ENCODE measurements at regions not wholly inside any gene's neighbourhood (a gene's known extent, or its start where the extent isn't known, plus 50 kb on each side); places are given as distances from the start of the nearest gene placed in this dataset.

DNA sequence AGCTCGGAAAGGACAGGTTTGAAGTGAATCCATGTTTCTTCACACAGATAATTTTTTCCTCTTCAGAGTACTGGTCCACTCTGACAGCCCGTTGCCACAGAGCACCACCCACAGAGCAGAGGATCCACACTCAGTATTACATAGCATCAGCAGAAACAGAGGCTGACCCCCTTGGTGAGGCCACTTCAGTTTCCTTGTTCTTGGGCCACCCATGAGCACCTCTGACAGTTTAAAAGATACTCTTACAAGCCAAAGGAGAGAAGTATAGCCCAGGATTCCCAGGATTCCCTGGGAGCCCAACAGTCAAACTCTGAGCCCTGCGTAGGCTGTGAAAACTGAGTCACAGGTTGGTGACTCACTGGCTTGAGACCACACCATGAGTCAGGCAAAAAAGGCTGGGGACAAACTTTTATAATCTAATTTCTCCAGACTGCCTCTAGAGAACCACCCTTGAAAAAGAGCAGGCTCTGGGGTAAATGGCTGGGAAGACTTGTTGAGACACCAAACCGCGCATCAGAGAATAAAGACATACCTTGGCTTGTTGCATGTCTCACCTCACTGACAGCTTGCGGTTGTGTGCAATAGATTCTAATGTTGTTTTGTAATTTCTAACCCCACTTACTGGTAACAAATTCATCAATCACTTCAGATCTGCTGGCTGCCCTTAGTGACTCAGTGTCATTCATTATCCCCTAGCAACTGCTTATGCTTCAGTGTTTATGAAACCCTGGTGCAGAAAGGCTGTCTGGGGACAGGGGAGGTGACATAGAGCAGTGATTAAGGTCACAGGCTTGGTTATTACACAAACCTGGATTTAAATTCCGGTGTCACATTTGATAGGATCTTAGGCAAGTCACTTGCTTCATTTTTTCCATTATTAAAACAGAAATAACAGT, 56.9 kb upstream of the PRSS23 start:
- H3K4me3 ChIP-seq (ENCODE audit: low read length), result no peak overlapping the region

GRCh38 chr11:86741839-86742805, 58.2 kb upstream of the PRSS23 start:
- WGBS (ENCODE audit: extremely low coverage, insufficient coverage, low lambda C conversion rate), result no CpG with 5 or more reads among the region's 6 CpGs
- H3K4me2 ChIP-seq (ENCODE audit: low read length), result no peak overlapping the region
- DNase-seq, result no peak

More for the DNA sequence above, 56.9 kb upstream of the PRSS23 start:
- Histone ChIP-seq H4K8ac (ENCODE audit: low read depth, low read length) (no peak overlapping the region), H3K4ac (ENCODE audit: low read depth, low read length) (no peak overlapping the region), H3K56ac (ENCODE audit: low read length) (no peak overlapping the region), H3K18ac (ENCODE audit: low read length) (no peak overlapping the region), H3K27me3 (ENCODE audit: insufficient read depth, low read length, poor library complexity) (no peaks in the 10 kb centered on the region), H4K5ac (ENCODE audit: low read length) (no peak overlapping the region), H3K23ac (ENCODE audit: low read length) (no peak overlapping the region), H3K9ac (ENCODE audit: low read length) (no peak overlapping the region), H2BK15ac (replicated peaks; ENCODE audit: low read depth) (no peak overlapping the region), H3K79me1 (ENCODE audit: low read length) (no peaks in the 10 kb centered on the region), H2AK5ac (ENCODE audit: low read length) (no peak overlapping the region), H2BK5ac (ENCODE audit: low read length) (no peak overlapping the region), H3K4me1 (ENCODE audit: control insufficient read depth, low read depth, low read length) (peaks cover 11% of the 10 kb centered on the region), H3K79me2 (ENCODE audit: control insufficient read depth, insufficient read depth, low read length) (no peaks in the 10 kb centered on the region), H2BK120ac (ENCODE audit: low read depth, low read length) (peak overlapping the region; percentile 19), H3K4me2 (ENCODE audit: low read length) (no peak overlapping the region), H3K27ac (ENCODE audit: low read depth, low read length) (no peak overlapping the region), H3K36me3 (ENCODE audit: control insufficient read depth, insufficient read depth, low read length) (no peaks in the 10 kb centered on the region)
- WGBS (ENCODE audit: extremely low coverage, insufficient coverage, low lambda C conversion rate), result no CpG with 5 or more reads among the region's 7 CpGs
- DNase-seq, result peak; percentile 53

GRCh38 chr11:86741484-86741835, 58.9 kb upstream of the PRSS23 start:
- Histone ChIP-seq H3K4me2 (ENCODE audit: low read length) (no peak overlapping the region), H3K27ac (ENCODE audit: low read depth, low read length) (peak overlapping the region; percentile 96), H3K56ac (ENCODE audit: low read length) (peak overlapping the region; percentile 78), H3K4me3 (ENCODE audit: low read length) (no peak overlapping the region), H3K79me2 (ENCODE audit: control insufficient read depth, insufficient read depth, low read length) (no peaks in the 10 kb centered on the region), H3K36me3 (ENCODE audit: control insufficient read depth, insufficient read depth, low read length) (no peaks in the 10 kb centered on the region), H3K9ac (ENCODE audit: low read length) (no peak overlapping the region), H3K4ac (ENCODE audit: low read depth, low read length) (no peak overlapping the region), H2BK120ac (ENCODE audit: low read depth, low read length) (no peak overlapping the region), H3K79me1 (ENCODE audit: low read length) (no peaks in the 10 kb centered on the region), H3K23ac (ENCODE audit: low read length) (peak overlapping the region; percentile 52), H3K18ac (ENCODE audit: low read length) (peak overlapping the region; percentile 93), H2BK15ac (replicated peaks; ENCODE audit: low read depth) (no peak overlapping the region), H2AK5ac (ENCODE audit: low read length) (peak overlapping the region; percentile 42), H3K27me3 (ENCODE audit: insufficient read depth, low read length, poor library complexity) (no peaks in the 10 kb centered on the region), H4K8ac (ENCODE audit: low read depth, low read length) (no peak overlapping the region), H3K4me1 (ENCODE audit: control insufficient read depth, low read depth, low read length) (peaks cover 11% of the 10 kb centered on the region), H4K5ac (ENCODE audit: low read length) (no peak overlapping the region), H2BK5ac (ENCODE audit: low read length) (peak overlapping the region; percentile 89)
- no peak for DNase-seq

More at GRCh38 chr11:86741839-86742805, 58.2 kb upstream of the PRSS23 start:
- H3K23ac ChIP-seq (ENCODE audit: low read length), result no peak overlapping the region
- no peak overlapping the region for H3K9ac ChIP-seq (ENCODE audit: low read length)
- H3K18ac ChIP-seq (ENCODE audit: low read length), result peak overlapping the region; percentile 24
- no peak overlapping the region for H4K8ac ChIP-seq (ENCODE audit: low read depth, low read length)
- no peaks in the 10 kb centered on the region for H3K79me2 ChIP-seq (ENCODE audit: control insufficient read depth, insufficient read depth, low read length)
- H3K4me3 ChIP-seq (ENCODE audit: low read length), result no peak overlapping the region
- no peak overlapping the region for H3K27ac ChIP-seq (ENCODE audit: low read depth, low read length)
- no peak overlapping the region for H2BK120ac ChIP-seq (ENCODE audit: low read depth, low read length)
- H2BK5ac ChIP-seq (ENCODE audit: low read length), result no peak overlapping the region
- H3K4ac ChIP-seq (ENCODE audit: low read depth, low read length), result no peak overlapping the region
- H3K4me1 ChIP-seq (ENCODE audit: control insufficient read depth, low read depth, low read length), result peaks cover 11% of the 10 kb centered on the region
- no peak overlapping the region for H2BK15ac ChIP-seq (replicated peaks; ENCODE audit: low read depth)
- H3K79me1 ChIP-seq (ENCODE audit: low read length), result no peaks in the 10 kb centered on the region
- H3K36me3 ChIP-seq (ENCODE audit: control insufficient read depth, insufficient read depth, low read length), result no peaks in the 10 kb centered on the region
- no peak overlapping the region for H3K56ac ChIP-seq (ENCODE audit: low read length)
- H2AK5ac ChIP-seq (ENCODE audit: low read length), result no peak overlapping the region
- H3K27me3 ChIP-seq (ENCODE audit: insufficient read depth, low read length, poor library complexity), result no peaks in the 10 kb centered on the region
- no peak overlapping the region for H4K5ac ChIP-seq (ENCODE audit: low read length)

GRCh38 chr11:86740628-86741483, 59.5 kb upstream of the PRSS23 start:
- no CpG with 5 or more reads among the region's 7 CpGs for WGBS (ENCODE audit: extremely low coverage, insufficient coverage, low lambda C conversion rate)
- Histone ChIP-seq H2BK120ac (ENCODE audit: low read depth, low read length) (peak overlapping the region; percentile 93), H3K9ac (ENCODE audit: low read length) (peak overlapping the region; percentile 7), H3K79me1 (ENCODE audit: low read length) (no peaks in the 10 kb centered on the region), H2BK15ac (replicated peaks; ENCODE audit: low read depth) (no peak overlapping the region), H2AK5ac (ENCODE audit: low read length) (peak overlapping the region; percentile 42), H3K23ac (ENCODE audit: low read length) (peak overlapping the region; percentile 52), H3K36me3 (ENCODE audit: control insufficient read depth, insufficient read depth, low read length) (no peaks in the 10 kb centered on the region), H3K56ac (ENCODE audit: low read length) (peak overlapping the region; percentile 78), H3K4me1 (ENCODE audit: control insufficient read depth, low read depth, low read length) (peaks cover 11% of the 10 kb centered on the region), H3K27ac (ENCODE audit: low read depth, low read length) (peak overlapping the region; percentile 96), H4K8ac (ENCODE audit: low read depth, low read length) (no peak overlapping the region), H3K18ac (ENCODE audit: low read length) (peak overlapping the region; percentile 93), H3K79me2 (ENCODE audit: control insufficient read depth, insufficient read depth, low read length) (no peaks in the 10 kb centered on the region), H3K27me3 (ENCODE audit: insufficient read depth, low read length, poor library complexity) (no peaks in the 10 kb centered on the region), H4K5ac (ENCODE audit: low read length) (no peak overlapping the region), H3K4me2 (ENCODE audit: low read length) (no peak overlapping the region), H3K4me3 (ENCODE audit: low read length) (no peak overlapping the region), H3K4ac (ENCODE audit: low read depth, low read length) (peak overlapping the region; percentile 97), H2BK5ac (ENCODE audit: low read length) (peak overlapping the region; percentile 89)
- peak; percentile 98 for DNase-seq

DNA sequence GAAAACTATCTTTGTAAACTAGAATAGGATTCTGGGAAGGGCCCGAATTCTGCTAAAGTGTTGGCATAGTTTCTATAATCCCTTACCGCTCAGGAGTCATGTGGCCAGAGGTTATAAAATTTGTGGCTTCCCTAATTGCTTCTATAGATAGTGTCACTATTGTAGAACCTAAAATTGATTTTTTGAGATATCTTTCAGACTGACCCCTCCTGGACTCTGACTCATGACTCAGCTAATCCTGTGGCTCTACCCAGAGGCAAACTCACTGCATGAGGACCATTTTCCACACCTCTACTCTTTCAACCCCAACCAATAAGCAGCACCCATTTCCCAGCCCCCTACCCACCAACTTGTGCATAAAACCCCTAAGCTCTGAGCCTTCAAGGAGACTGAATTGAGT, 61.8 kb upstream of the PRSS23 start:
- Histone ChIP-seq H3K56ac (ENCODE audit: low read length) (no peak overlapping the region), H3K79me2 (ENCODE audit: control insufficient read depth, insufficient read depth, low read length) (no peaks in the 10 kb centered on the region), H2AK5ac (ENCODE audit: low read length) (no peak overlapping the region), H2BK120ac (ENCODE audit: low read depth, low read length) (no peak overlapping the region), H3K27ac (ENCODE audit: low read depth, low read length) (no peak overlapping the region), H2BK5ac (ENCODE audit: low read length) (no peak overlapping the region), H3K4me2 (ENCODE audit: low read length) (no peak overlapping the region), H3K9ac (ENCODE audit: low read length) (no peak overlapping the region), H3K18ac (ENCODE audit: low read length) (no peak overlapping the region), H2BK15ac (replicated peaks; ENCODE audit: low read depth) (peak overlapping the region; percentile 3), H3K27me3 (ENCODE audit: insufficient read depth, low read length, poor library complexity) (no peaks in the 10 kb centered on the region), H3K4ac (ENCODE audit: low read depth, low read length) (no peak overlapping the region), H4K5ac (ENCODE audit: low read length) (no peak overlapping the region), H3K4me3 (ENCODE audit: low read length) (no peak overlapping the region), H3K4me1 (ENCODE audit: control insufficient read depth, low read depth, low read length) (peaks cover 11% of the 10 kb centered on the region), H3K36me3 (ENCODE audit: control insufficient read depth, insufficient read depth, low read length) (no peaks in the 10 kb centered on the region), H3K23ac (ENCODE audit: low read length) (no peak overlapping the region), H3K79me1 (ENCODE audit: low read length) (no peaks in the 10 kb centered on the region), H4K8ac (ENCODE audit: low read depth, low read length) (no peak overlapping the region)
- WGBS (ENCODE audit: extremely low coverage, insufficient coverage, low lambda C conversion rate), result no CpG with 5 or more reads among the region's 2 CpGs
- no peak for DNase-seq
